ENCODE measurements at regions not wholly inside any gene's neighbourhood (a gene's known extent, or its start where the extent isn't known, plus 50 kb on each side); places are given as distances from the start of the nearest gene placed in this dataset.
"Not testable (repeated sequence)": the region's sequence is repeated elsewhere in the genome, so short reads cannot be mapped to it uniquely, and the experiment has no call there.

DNA sequence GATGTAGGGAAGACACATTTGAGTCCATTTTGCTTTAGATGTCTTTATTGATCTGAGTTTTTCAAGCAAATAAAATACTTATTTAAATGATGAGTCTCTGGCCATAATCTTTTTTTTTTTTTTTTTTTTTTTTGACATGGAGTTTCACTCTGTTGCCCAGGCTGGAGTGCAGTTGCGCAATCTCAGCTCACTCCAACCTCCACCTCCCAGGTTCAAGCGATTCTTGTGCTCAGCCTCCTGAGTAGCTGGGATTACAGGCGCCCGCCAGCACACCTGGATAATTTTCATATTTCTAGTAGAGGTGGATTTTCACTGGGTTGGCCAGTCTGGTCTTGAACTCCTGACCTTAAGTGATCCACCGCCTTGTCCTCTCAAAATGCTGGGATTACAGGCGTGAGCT is 194.5 kb upstream of the MAD2L1 start:
- Histone ChIP-seq H3K36me3 (ENCODE audit: control insufficient read depth in 2 of 2, extremely low read depth in 1 of 2, insufficient read depth in 2 of 2, low read length in 2 of 2) (no peaks in the 10 kb centered on the region), H3K79me2 (ENCODE audit: control insufficient read depth, insufficient read depth, low read length) (no peaks in the 10 kb centered on the region), H3K27me3 (ENCODE audit: control insufficient read depth, extremely low read depth, insufficient read depth, low read length) (no peaks in the 10 kb centered on the region), H3K27ac (ENCODE audit: control insufficient read depth, insufficient read depth, low read length) (no peak overlapping the region), H3K9me3 (ENCODE audit: control insufficient read depth, low read depth, low read length) (no peaks in the 10 kb centered on the region), H3K9me1 (ENCODE audit: control insufficient read depth, extremely low read depth, insufficient read depth, low read length) (no peaks in the 10 kb centered on the region), H3K4me3 (ENCODE audit: control insufficient read depth in 2 of 3, extremely low read depth in 1 of 3, insufficient read depth in 2 of 3, low read depth in 1 of 3, low read length in 3 of 3) (no peak overlapping the region), H2AFZ (ENCODE audit: control insufficient read depth, low read length) (no peak overlapping the region), H3K4me2 (ENCODE audit: control insufficient read depth, extremely low read depth, insufficient read depth, low read depth, low read length) (no peak overlapping the region), H3K4me1 (ENCODE audit: control insufficient read depth, extremely low read depth, insufficient read depth, low read length) (no peaks in the 10 kb centered on the region), H3K9ac (ENCODE audit: control insufficient read depth, extremely low read depth, insufficient read depth, low read length) (no peak overlapping the region), H4K20me1 (ENCODE audit: control insufficient read depth, extremely low read depth, insufficient read depth, low read length) (no peaks in the 10 kb centered on the region)
- dilution Hi-C loops (cut with MboI; ENCODE audit: extremely low pct_ligation_motif_present, low sequenced_read_pairs): no loop called here
- no peak for TF ChIP-seq EZH2 (IDR thresholded peaks at IDR 0.05; ENCODE audit: low read length)
- TF ChIP-seq, protein P1, sequence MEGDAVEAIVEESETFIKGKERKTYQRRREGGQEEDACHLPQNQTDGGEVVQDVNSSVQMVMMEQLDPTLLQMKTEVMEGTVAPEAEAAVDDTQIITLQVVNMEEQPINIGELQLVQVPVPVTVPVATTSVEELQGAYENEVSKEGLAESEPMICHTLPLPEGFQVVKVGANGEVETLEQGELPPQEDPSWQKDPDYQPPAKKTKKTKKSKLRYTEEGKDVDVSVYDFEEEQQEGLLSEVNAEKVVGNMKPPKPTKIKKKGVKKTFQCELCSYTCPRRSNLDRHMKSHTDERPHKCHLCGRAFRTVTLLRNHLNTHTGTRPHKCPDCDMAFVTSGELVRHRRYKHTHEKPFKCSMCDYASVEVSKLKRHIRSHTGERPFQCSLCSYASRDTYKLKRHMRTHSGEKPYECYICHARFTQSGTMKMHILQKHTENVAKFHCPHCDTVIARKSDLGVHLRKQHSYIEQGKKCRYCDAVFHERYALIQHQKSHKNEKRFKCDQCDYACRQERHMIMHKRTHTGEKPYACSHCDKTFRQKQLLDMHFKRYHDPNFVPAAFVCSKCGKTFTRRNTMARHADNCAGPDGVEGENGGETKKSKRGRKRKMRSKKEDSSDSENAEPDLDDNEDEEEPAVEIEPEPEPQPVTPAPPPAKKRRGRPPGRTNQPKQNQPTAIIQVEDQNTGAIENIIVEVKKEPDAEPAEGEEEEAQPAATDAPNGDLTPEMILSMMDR (optimal IDR thresholded peaks at IDR 0.05 in 1 of 3, IDR thresholded peaks at IDR 0.05 in 1 of 3, conservative IDR thresholded peaks at IDR 0.05 in 1 of 3; ENCODE audit: extremely low read depth in 1 of 3, insufficient read depth in 2 of 3, low read length in 3 of 3): no peak
- no peak for DNase-seq (ENCODE audit: low read depth, low spot score)
- no peak for FAIRE-seq

DNA sequence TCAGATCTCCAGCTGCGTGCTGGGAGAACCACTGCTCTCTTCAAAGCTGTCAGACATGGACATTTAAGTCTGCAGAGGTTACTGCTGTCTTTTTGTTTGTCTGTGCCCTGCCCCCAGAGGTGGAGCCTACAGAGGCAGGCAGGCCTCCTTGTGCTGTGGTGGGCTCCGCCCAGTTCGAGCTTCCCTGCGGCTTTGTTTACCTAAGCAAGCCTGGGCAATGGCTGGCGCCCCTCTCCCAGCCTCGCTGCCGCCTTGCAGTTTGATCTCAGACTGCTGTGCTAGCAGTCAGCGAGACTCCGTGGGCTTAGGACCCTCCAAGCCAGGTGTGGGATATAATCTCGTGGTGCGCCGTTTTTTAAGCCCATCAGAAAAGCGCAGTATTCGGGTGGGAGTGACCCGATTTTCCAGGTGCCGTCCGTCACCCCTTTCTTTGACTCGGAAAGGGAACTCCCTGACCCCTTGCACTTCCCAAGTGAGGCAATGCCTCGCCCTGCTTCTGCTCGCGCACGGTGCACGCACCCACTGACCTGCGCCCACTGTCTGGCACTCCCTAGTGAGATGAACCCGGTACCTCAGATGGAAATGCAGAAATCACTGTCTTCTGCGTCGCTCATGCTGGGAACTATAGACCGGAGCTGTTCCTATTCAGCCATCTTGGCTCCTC is 189.6 kb upstream of the MAD2L1 start:
- H3K4me2 ChIP-seq (ENCODE audit: control insufficient read depth, extremely low read depth, insufficient read depth, low read depth, low read length); H3K4me1 ChIP-seq (ENCODE audit: control insufficient read depth, extremely low read depth, insufficient read depth, low read length); H3K27me3 ChIP-seq (ENCODE audit: control insufficient read depth, extremely low read depth, insufficient read depth, low read length); H3K27ac ChIP-seq (ENCODE audit: control insufficient read depth, insufficient read depth, low read length); H3K9me1 ChIP-seq (ENCODE audit: control insufficient read depth, extremely low read depth, insufficient read depth, low read length); H4K20me1 ChIP-seq (ENCODE audit: control insufficient read depth, extremely low read depth, insufficient read depth, low read length); H2AFZ ChIP-seq (ENCODE audit: control insufficient read depth, low read length); dilution Hi-C loops (cut with MboI; ENCODE audit: extremely low pct_ligation_motif_present, low sequenced_read_pairs); H3K9ac ChIP-seq (ENCODE audit: control insufficient read depth, extremely low read depth, insufficient read depth, low read length); H3K9me3 ChIP-seq (ENCODE audit: control insufficient read depth, low read depth, low read length); H3K79me2 ChIP-seq (ENCODE audit: control insufficient read depth, insufficient read depth, low read length); DNase-seq (ENCODE audit: low read depth, low spot score); FAIRE-seq; H3K4me3 ChIP-seq (ENCODE audit: control insufficient read depth in 2 of 3, extremely low read depth in 1 of 3, insufficient read depth in 2 of 3, low read depth in 1 of 3, low read length in 3 of 3); H3K36me3 ChIP-seq (ENCODE audit: control insufficient read depth in 2 of 2, extremely low read depth in 1 of 2, insufficient read depth in 2 of 2, low read length in 2 of 2): not testable (repeated sequence)
